Small intestine (tissue), 7 donors: ENCODE measurements at regions not wholly inside any gene's neighbourhood (a gene's known extent, or its start where the extent isn't known, plus 50 kb on each side); places are given as distances from the start of the nearest gene placed in this dataset.

ENCODE experiments used
- DNase-seq, 2 donors: peaks; one replicate each; pipeline versions ENCODE4 v3.0.0 to v3.0.0-alpha.2; 2013
- FAIRE-seq: peaks from 2 replicates; lab custom pipeline; 2012; peaks lifted over from hg19 to GRCh38; lab: Jason Lieb, UNC
- H3K27ac ChIP-seq, 3 donors: one replicate each; pipeline ENCODE4 v1.5.1; 2013; ENCODE audit warnings: low read length in 2 of 3, mild to moderate bottlenecking in 2 of 3, control low read depth in 1 of 3, inconsistent platforms in 1 of 3, low read depth in 1 of 3, moderate library complexity in 1 of 3
- H3K27me3 ChIP-seq, 3 donors: one replicate each; pipeline ENCODE4 v1.6.1; 2013; ENCODE audit warnings: low read length in 3 of 3, inconsistent platforms in 1 of 3; ENCODE audit not compliant: control insufficient read depth in 3 of 3, insufficient read depth in 3 of 3
- H3K36me3 ChIP-seq, 3 donors: one replicate each; pipeline ENCODE4 v1.6.1; 2013; ENCODE audit warnings: low read length in 3 of 3, inconsistent platforms in 1 of 3, low read depth in 1 of 3, mild to moderate bottlenecking in 1 of 3, moderate library complexity in 1 of 3; ENCODE audit not compliant: control insufficient read depth in 3 of 3, insufficient read depth in 2 of 3
- H3K4me1 ChIP-seq, 3 donors: one replicate each; pipeline ENCODE4 v1.6.1; 2013; ENCODE audit warnings: low read length in 2 of 3, inconsistent platforms in 1 of 3, low read depth in 1 of 3, mild to moderate bottlenecking in 1 of 3, moderate library complexity in 1 of 3; ENCODE audit not compliant: control insufficient read depth in 3 of 3, insufficient read depth in 2 of 3
- H3K4me3 ChIP-seq, 3 donors: one replicate each; pipeline ENCODE4 v1.5.1; 2013; ENCODE audit warnings: low read length in 3 of 3, control low read depth in 1 of 3, inconsistent platforms in 1 of 3, low read depth in 1 of 3, mild to moderate bottlenecking in 1 of 3, moderate library complexity in 1 of 3
- H3K9me3 ChIP-seq, 2 donors: one replicate each; pipeline ENCODE4 v1.6.1; 2013; ENCODE audit warnings: low read depth in 1 of 2, low read length in 1 of 2; ENCODE audit not compliant: control insufficient read depth in 2 of 2, insufficient read depth in 1 of 2
- WGBS, 3 donors: extraction: QIAGEN DNeasy Blood & Tissue Kit; methylation state at CpG; one replicate each; pipeline ENCODE4 v1.1.7; 2013; 5-methylcytosine and 5-hydroxymethylcytosine counted together
- donor health status: healthy with polysubstance abuse.
- donor health status: control.
- donor health status: control.
- donor health status: Bipolar disorder and iron deficiency.
- donor health status: healthy.

- FAIRE-seq, result no peak
- H3K9me3 ChIP-seq, result no peaks in the 10 kb centered on the region
- no peaks in the 10 kb centered on the region for H3K4me1 ChIP-seq
- H3K27me3 ChIP-seq, result no peaks in the 10 kb centered on the region
- no peaks in the 10 kb centered on the region for H3K36me3 ChIP-seq
- H3K4me3 ChIP-seq, result no peak overlapping the region
- WGBS, 3 donors, result 75 to 88% (median 84%) methylated on average over 2 of the region's 2 CpGs
- DNase-seq, result no peak
- no peak overlapping the region for H3K27ac ChIP-seq
Observed at GRCh38 chr2:18845854-18846445, 256.6 kb upstream of the NT5C1B start.

GRCh38 chr2:18842836-18843235 lies 253.5 kb upstream of the NT5C1B start:
- H3K9me3 ChIP-seq, result no peaks in the 10 kb centered on the region
- 66 to 76% (median 71%) methylated on average over 5 of the region's 5 CpGs for WGBS, 3 donors
- H3K27me3 ChIP-seq, result no peaks in the 10 kb centered on the region
- DNase-seq, result no peak
- no peak overlapping the region for H3K27ac ChIP-seq
- no peaks in the 10 kb centered on the region for H3K4me1 ChIP-seq
- FAIRE-seq, result no peak
- H3K4me3 ChIP-seq, result no peak overlapping the region
- H3K36me3 ChIP-seq, result no peaks in the 10 kb centered on the region

GRCh38 chr2:18841248-18842150 lies 252.1 kb upstream of the NT5C1B start:
- Histone ChIP-seq H3K27ac (no peak overlapping the region), H3K4me1 (peaks cover 0 to 1% (median 0%) of the 10 kb centered on the region in 3 donors), H3K9me3 (no peaks in the 10 kb centered on the region), H3K27me3 (no peaks in the 10 kb centered on the region), H3K36me3 (no peaks in the 10 kb centered on the region), H3K4me3 (no peak overlapping the region)
- DNase-seq, result peak in 1 of 2 donors; percentile 30
- FAIRE-seq, result no peak
- 45 to 66% (median 53%) methylated on average over 4 of the region's 4 CpGs for WGBS, 3 donors

GRCh38 chr2:18837240-18837639 lies 247.9 kb upstream of the NT5C1B start:
- Histone ChIP-seq H3K27me3 (no peaks in the 10 kb centered on the region), H3K9me3 (no peaks in the 10 kb centered on the region), H3K4me1 (peaks cover 0 to 4% (median 0%) of the 10 kb centered on the region in 3 donors), H3K27ac (no peak overlapping the region), H3K36me3 (no peaks in the 10 kb centered on the region), H3K4me3 (no peak overlapping the region)
- 80 to 91% (median 88%) methylated on average over 1 of the region's 1 CpG for WGBS, 3 donors
- FAIRE-seq (no peak), DNase-seq (no peak)

- Histone ChIP-seq H3K4me3 (no peak overlapping the region), H3K27me3 (no peaks in the 10 kb centered on the region), H3K4me1 (peaks cover 0 to 11% (median 0%) of the 10 kb centered on the region in 3 donors), H3K27ac (no peak overlapping the region), H3K9me3 (no peaks in the 10 kb centered on the region), H3K36me3 (no peaks in the 10 kb centered on the region)
- peak in 1 of 2 donors; percentile 24 for DNase-seq
- WGBS, 3 donors, result 16 to 44% (median 29%) methylated on average over 4 of the region's 4 CpGs
- no peak for FAIRE-seq
Observed at GRCh38 chr2:18836436-18836835, 247.1 kb upstream of the NT5C1B start.

GRCh38 chr2:18835787-18836186 lies 246.4 kb upstream of the NT5C1B start:
- no peak overlapping the region for H3K27ac ChIP-seq
- FAIRE-seq (no peak), DNase-seq (no peak)
- no peak overlapping the region for H3K4me3 ChIP-seq
- WGBS, 3 donors, result 86 to 89% (median 86%) methylated on average over 2 of the region's 2 CpGs
- H3K4me1 ChIP-seq, result peaks cover 0 to 18% (median 0%) of the 10 kb centered on the region in 3 donors
- H3K36me3 ChIP-seq, result no peaks in the 10 kb centered on the region
- H3K27me3 ChIP-seq, result no peaks in the 10 kb centered on the region
- no peaks in the 10 kb centered on the region for H3K9me3 ChIP-seq

- Histone ChIP-seq H3K27me3 (no peaks in the 10 kb centered on the region), H3K36me3 (no peaks in the 10 kb centered on the region), H3K9me3 (no peaks in the 10 kb centered on the region), H3K4me1 (peaks cover 0 to 20% (median 0%) of the 10 kb centered on the region in 3 donors), H3K27ac (no peak overlapping the region), H3K4me3 (no peak overlapping the region)
- 69 to 79% (median 79%) methylated on average over 1 of the region's 1 CpG for WGBS, 3 donors
- FAIRE-seq (no peak), DNase-seq (no peak)
Observed at GRCh38 chr2:18834341-18834740, 245.0 kb upstream of the NT5C1B start.

- no peak overlapping the region for H3K27ac ChIP-seq
- peaks cover 0 to 24% (median 0%) of the 10 kb centered on the region in 3 donors for H3K4me1 ChIP-seq
- no peak for FAIRE-seq
- DNase-seq, result no peak
- no peak overlapping the region for H3K4me3 ChIP-seq
- 91 to 97% (median 95%) methylated on average over 2 of the region's 2 CpGs for WGBS, 3 donors
- no peaks in the 10 kb centered on the region for H3K9me3 ChIP-seq
- H3K36me3 ChIP-seq, result no peaks in the 10 kb centered on the region
- H3K27me3 ChIP-seq, result no peaks in the 10 kb centered on the region
Observed at GRCh38 chr2:18833941-18834340, 244.6 kb upstream of the NT5C1B start.
